ENCODE measurements at regions not wholly inside any gene's neighbourhood (a gene's known extent, or its start where the extent isn't known, plus 50 kb on each side); places are given as distances from the start of the nearest gene placed in this dataset.

GRCh38 chr15:100821327-100821726 lies 58.3 kb upstream of the ALDH1A3 start:
- Histone ChIP-seq H3K4me1 (ENCODE audit: control insufficient read depth, insufficient read depth, low read length) (no peaks in the 10 kb centered on the region), H3K4me3 (ENCODE audit: low read depth, low read length) (no peak overlapping the region), H3K9me3 (ENCODE audit: control insufficient read depth, insufficient read depth, low read depth, low read length) (peaks cover 3% of the 10 kb centered on the region), H3K27ac (ENCODE audit: extremely low read depth, low read depth, low read length) (no peak overlapping the region), H3K36me3 (ENCODE audit: control insufficient read depth in 2 of 2, insufficient read depth in 1 of 2, low read length in 2 of 2) (no peaks in the 10 kb centered on the region)
- ChIA-PET POLR2A (no interaction called here), CTCF (no interaction called here)
- TF ChIP-seq ZNF350 (tag by site-specific recombination; IDR thresholded peaks at IDR 0.05) (no peak), ZSCAN16 (tag by site-specific recombination; IDR thresholded peaks at IDR 0.05) (no peak), ZNF768 (tag by site-specific recombination; IDR thresholded peaks at IDR 0.05) (no peak), ZNF239 (tag by site-specific recombination; IDR thresholded peaks at IDR 0.05) (no peak), REPIN1 (tag by site-specific recombination; IDR thresholded peaks at IDR 0.05; ENCODE audit: low read depth) (no peak), SCRT1 (tag by site-specific recombination; IDR thresholded peaks at IDR 0.05; ENCODE audit: borderline replicate concordance) (no peak), ZNF10 (tag by site-specific recombination; IDR thresholded peaks at IDR 0.05) (no peak), ZXDB (tag by site-specific recombination; IDR thresholded peaks at IDR 0.05) (no peak), ZNF600 (tag by site-specific recombination; IDR thresholded peaks at IDR 0.05) (no peak), ZBTB8A (tag by site-specific recombination; IDR thresholded peaks at IDR 0.05) (no peak)
- TF ChIP-seq, protein P1, sequence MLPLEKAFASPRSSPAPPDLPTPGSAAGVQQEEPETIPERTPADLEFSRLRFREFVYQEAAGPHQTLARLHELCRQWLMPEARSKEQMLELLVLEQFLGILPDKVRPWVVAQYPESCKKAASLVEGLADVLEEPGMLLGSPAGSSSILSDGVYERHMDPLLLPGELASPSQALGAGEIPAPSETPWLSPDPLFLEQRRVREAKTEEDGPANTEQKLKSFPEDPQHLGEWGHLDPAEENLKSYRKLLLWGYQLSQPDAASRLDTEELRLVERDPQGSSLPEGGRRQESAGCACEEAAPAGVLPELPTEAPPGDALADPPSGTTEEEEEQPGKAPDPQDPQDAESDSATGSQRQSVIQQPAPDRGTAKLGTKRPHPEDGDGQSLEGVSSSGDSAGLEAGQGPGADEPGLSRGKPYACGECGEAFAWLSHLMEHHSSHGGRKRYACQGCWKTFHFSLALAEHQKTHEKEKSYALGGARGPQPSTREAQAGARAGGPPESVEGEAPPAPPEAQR (tag by site-specific recombination; IDR thresholded peaks at IDR 0.05) = no peak
- TF ChIP-seq, protein P2, sequence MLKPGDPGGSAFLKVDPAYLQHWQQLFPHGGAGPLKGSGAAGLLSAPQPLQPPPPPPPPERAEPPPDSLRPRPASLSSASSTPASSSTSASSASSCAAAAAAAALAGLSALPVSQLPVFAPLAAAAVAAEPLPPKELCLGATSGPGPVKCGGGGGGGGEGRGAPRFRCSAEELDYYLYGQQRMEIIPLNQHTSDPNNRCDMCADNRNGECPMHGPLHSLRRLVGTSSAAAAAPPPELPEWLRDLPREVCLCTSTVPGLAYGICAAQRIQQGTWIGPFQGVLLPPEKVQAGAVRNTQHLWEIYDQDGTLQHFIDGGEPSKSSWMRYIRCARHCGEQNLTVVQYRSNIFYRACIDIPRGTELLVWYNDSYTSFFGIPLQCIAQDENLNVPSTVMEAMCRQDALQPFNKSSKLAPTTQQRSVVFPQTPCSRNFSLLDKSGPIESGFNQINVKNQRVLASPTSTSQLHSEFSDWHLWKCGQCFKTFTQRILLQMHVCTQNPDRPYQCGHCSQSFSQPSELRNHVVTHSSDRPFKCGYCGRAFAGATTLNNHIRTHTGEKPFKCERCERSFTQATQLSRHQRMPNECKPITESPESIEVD (tag by site-specific recombination; IDR thresholded peaks at IDR 0.05) = no peak

- no peak overlapping the region for H3K27ac ChIP-seq (ENCODE audit: extremely low read depth, low read depth, low read length)
- CTCF ChIA-PET = interaction anchor here (0.7 to 1.1 kb wide), 2 partner anchors 52 to 184 kb away, joined by 3 read pairs; no protein-coding TSS in a partner anchor
- no peaks in the 10 kb centered on the region for H3K36me3 ChIP-seq (ENCODE audit: control insufficient read depth in 2 of 2, insufficient read depth in 1 of 2, low read length in 2 of 2)
- TF ChIP-seq, protein P3, sequence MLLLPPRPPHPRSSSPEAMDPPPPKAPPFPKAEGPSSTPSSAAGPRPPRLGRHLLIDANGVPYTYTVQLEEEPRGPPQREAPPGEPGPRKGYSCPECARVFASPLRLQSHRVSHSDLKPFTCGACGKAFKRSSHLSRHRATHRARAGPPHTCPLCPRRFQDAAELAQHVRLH (tag by site-specific recombination; IDR thresholded peaks at IDR 0.05) = no peak
- no peak for TF ChIP-seq ZNF324 (tag by site-specific recombination; IDR thresholded peaks at IDR 0.05)
- TF ChIP-seq ZBTB20 (tag by site-specific recombination; IDR thresholded peaks at IDR 0.05) = no peak
- no peak for TF ChIP-seq ZFP37 (tag by site-specific recombination; IDR thresholded peaks at IDR 0.05)
- TF ChIP-seq ZNF501 (tag by site-specific recombination; IDR thresholded peaks at IDR 0.05) = no peak
- TF ChIP-seq HOXA7 (CRISPR knock-in tag; IDR thresholded peaks at IDR 0.05; ENCODE audit: borderline replicate concordance) = no peak
- TF ChIP-seq ZNF16 (tag by site-specific recombination; IDR thresholded peaks at IDR 0.05; ENCODE audit: low read depth) = no peak
- TF ChIP-seq, protein P4, sequence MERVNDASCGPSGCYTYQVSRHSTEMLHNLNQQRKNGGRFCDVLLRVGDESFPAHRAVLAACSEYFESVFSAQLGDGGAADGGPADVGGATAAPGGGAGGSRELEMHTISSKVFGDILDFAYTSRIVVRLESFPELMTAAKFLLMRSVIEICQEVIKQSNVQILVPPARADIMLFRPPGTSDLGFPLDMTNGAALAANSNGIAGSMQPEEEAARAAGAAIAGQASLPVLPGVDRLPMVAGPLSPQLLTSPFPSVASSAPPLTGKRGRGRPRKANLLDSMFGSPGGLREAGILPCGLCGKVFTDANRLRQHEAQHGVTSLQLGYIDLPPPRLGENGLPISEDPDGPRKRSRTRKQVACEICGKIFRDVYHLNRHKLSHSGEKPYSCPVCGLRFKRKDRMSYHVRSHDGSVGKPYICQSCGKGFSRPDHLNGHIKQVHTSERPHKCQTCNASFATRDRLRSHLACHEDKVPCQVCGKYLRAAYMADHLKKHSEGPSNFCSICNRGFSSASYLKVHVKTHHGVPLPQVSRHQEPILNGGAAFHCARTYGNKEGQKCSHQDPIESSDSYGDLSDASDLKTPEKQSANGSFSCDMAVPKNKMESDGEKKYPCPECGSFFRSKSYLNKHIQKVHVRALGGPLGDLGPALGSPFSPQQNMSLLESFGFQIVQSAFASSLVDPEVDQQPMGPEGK (tag by site-specific recombination; IDR thresholded peaks at IDR 0.05) = no peak
- TF ChIP-seq, protein P5, sequence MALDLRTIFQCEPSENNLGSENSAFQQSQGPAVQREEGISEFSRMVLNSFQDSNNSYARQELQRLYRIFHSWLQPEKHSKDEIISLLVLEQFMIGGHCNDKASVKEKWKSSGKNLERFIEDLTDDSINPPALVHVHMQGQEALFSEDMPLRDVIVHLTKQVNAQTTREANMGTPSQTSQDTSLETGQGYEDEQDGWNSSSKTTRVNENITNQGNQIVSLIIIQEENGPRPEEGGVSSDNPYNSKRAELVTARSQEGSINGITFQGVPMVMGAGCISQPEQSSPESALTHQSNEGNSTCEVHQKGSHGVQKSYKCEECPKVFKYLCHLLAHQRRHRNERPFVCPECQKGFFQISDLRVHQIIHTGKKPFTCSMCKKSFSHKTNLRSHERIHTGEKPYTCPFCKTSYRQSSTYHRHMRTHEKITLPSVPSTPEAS (tag by site-specific recombination; IDR thresholded peaks at IDR 0.05) = no peak
- H3K4me3 ChIP-seq (ENCODE audit: low read depth, low read length) = no peak overlapping the region
- POLR2A ChIA-PET = no interaction called here
- H3K9me3 ChIP-seq (ENCODE audit: control insufficient read depth, insufficient read depth, low read depth, low read length) = peaks cover 3% of the 10 kb centered on the region
- H3K4me1 ChIP-seq (ENCODE audit: control insufficient read depth, insufficient read depth, low read length) = no peaks in the 10 kb centered on the region
Measured at GRCh38 chr15:100824211-100824610, 55.4 kb upstream of the ALDH1A3 start.

All from HEK293 (cell line).